ENCODE measurements at regions not wholly inside any gene's neighbourhood (a gene's known extent, or its start where the extent isn't known, plus 50 kb on each side); places are given as distances from the start of the nearest gene placed in this dataset.

DNA sequence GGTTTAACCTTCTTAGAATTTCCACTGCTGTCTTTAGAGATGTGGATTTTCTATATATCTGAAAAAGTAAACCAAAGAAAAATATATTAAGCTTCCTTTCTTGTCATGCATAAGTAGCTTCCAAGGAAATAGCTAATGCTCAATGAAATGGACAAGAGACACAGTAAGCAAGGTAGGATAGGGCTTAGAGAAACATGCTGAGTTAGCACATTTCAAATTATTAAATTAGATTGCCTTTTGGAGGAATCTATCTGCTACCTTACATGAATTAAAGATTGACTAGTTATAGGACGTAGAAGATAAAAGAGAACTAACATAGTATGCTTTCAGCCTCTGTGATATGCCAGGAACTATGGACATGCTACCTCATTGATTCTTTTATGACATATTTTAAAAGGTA is 824.6 kb downstream of the TUSC7 start:
- H3K27me3 ChIP-seq: peaks cover 4% of the 10 kb centered on the region; the same call in 1 of the 2 replicates
- no peaks in the 10 kb centered on the region for H3K9me3 ChIP-seq (replicated peaks)
- H3K36me3 ChIP-seq: no peaks in the 10 kb centered on the region
- H3K4me1 ChIP-seq: no peaks in the 10 kb centered on the region; the same call in 1 of the 2 replicates
- H3K27ac ChIP-seq: no peak overlapping the region
- DNase-seq: no peak
- H3K4me3 ChIP-seq: no peak overlapping the region

DNA sequence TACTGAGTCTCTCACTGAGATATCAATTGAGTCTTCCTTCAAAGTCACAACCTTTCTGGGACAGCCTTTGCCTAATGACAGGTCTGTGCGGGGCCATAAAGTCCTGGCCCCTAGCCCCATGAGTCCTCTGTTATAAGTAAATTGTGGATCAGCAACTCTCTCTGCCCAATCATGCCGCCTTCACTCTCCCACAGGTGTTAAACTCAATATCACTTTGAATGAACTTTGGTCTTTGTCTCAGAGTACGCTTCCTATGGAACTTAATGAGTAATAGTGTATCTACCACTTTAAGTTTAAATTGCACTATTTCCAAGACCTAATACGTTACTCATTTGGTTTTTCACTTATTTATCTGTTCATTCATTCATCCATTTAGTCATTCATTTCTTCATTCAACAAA is 826.4 kb downstream of the TUSC7 start:
- H3K27me3 ChIP-seq: peaks cover 4% of the 10 kb centered on the region; the same call in 1 of the 2 replicates
- no peak overlapping the region for H3K27ac ChIP-seq
- H3K4me1 ChIP-seq: no peaks in the 10 kb centered on the region; the same call in 1 of the 2 replicates
- no peak for DNase-seq
- H3K4me3 ChIP-seq: no peak overlapping the region
- H3K9me3 ChIP-seq (replicated peaks): no peaks in the 10 kb centered on the region
- H3K36me3 ChIP-seq: no peaks in the 10 kb centered on the region

DNA sequence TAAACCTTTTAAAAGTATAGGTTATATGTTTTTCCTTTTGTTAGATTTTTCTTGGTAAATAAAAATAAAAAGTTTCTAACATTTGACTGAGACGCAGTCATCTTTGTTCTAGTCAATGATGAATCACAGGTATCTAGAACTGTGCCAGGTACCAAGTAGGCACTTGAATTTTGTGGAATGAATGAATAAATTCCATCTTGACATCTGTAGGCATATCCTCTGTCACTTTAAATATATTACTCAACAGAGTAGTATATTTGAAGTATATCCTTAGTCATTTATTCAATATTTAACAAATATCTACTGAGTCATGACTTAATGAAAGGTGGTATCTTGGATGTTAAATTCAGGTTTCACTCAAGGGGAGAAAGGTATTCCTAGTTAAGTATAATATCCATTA is 828.4 kb downstream of the TUSC7 start:
- Histone ChIP-seq H3K4me1 (no peaks in the 10 kb centered on the region; the same call in 1 of the 2 replicates), H3K36me3 (no peaks in the 10 kb centered on the region), H3K27me3 (no peaks in the 10 kb centered on the region), H3K4me3 (no peak overlapping the region), H3K27ac (no peak overlapping the region), H3K9me3 (replicated peaks) (no peaks in the 10 kb centered on the region)
- no peak for DNase-seq

DNA sequence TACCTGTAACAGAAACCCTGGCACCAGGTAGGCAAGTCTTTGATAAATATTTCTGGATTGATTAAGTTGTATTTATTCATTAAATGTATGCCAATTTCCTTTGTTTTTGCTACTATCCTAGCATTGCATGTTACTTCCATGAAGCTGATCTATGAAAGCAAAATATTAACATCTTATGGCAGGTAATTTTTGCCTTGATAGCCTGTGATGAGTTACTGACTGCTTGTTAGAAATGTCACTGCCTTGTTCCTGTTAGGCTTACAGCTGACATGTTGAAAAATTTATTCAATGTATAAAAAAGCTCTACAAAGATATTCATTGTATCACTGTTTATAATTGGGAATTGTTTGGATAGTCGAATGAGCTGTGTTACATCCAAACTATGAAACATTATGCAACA is 830.1 kb downstream of the TUSC7 start:
- Histone ChIP-seq H3K36me3 (no peaks in the 10 kb centered on the region), H3K4me3 (no peak overlapping the region), H3K27ac (no peak overlapping the region), H3K27me3 (no peaks in the 10 kb centered on the region), H3K9me3 (replicated peaks) (no peaks in the 10 kb centered on the region), H3K4me1 (no peaks in the 10 kb centered on the region; the same call in 1 of the 2 replicates)
- DNase-seq: no peak

DNA sequence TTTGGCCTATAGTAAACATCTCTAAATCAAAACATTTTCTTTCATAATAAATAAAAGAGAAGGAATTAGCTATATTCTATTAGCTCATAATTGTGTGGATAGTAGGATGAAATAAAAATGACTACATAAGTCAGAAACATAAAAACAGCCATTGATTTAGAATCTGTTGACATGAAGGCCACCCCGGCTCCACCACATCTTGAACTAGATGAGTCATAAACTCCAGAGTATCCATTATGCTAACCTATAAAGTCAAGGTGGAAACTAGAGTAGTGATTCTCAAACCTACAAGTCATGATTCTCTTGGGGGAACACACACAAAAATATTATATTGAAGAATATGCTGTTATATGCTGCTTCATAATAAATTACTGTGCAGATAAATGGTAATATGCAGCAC is 831.0 kb downstream of the TUSC7 start:
- no peak overlapping the region for H3K27ac ChIP-seq
- no peaks in the 10 kb centered on the region for H3K27me3 ChIP-seq
- no peaks in the 10 kb centered on the region; the same call in 1 of the 2 replicates for H3K4me1 ChIP-seq
- no peaks in the 10 kb centered on the region for H3K9me3 ChIP-seq (replicated peaks)
- H3K36me3 ChIP-seq: no peaks in the 10 kb centered on the region
- DNase-seq: no peak
- no peak overlapping the region for H3K4me3 ChIP-seq

DNA sequence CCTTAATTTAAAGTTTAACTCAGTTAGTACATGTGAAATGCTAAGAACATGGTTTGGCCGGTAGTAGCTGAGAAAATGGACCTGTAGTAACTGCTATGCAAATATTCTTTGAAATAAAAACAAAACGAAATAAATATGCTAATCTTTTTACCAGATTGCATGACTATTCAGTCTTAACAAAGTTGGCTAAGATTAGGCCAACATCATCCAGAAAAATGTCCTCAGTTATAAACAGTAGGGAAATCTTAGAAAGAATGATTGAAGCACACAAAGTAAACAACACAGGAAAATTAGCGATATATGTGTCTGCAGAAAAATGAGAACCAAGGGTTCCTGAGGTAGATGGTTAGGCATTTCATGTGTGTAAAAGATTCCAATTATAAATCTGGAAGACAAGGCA is 832.1 kb downstream of the TUSC7 start:
- no peaks in the 10 kb centered on the region; the same call in 1 of the 2 replicates for H3K4me1 ChIP-seq
- no peaks in the 10 kb centered on the region for H3K36me3 ChIP-seq
- H3K4me3 ChIP-seq: no peak overlapping the region
- no peaks in the 10 kb centered on the region for H3K9me3 ChIP-seq (replicated peaks)
- H3K27ac ChIP-seq: no peak overlapping the region
- DNase-seq: no peak
- H3K27me3 ChIP-seq: no peaks in the 10 kb centered on the region

DNA sequence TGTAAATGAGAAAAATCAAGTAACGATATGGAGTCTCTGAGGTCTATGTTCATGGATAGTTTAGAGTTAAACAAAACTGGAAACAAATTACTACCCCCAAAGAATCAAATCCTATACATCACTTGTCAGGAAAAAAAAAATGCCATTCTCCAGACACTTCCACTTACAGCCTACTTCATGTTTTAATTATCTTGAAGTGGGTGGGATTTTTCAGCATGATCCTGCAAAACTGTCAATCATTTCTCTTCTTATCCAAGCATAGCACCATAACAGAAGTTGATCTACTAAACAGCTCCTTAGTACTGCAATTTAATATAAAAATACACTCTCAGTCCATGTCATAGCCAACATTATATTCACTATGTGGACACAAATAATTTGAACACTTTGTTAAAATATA is 833.9 kb downstream of the TUSC7 start:
- Histone ChIP-seq H3K9me3 (replicated peaks) (no peaks in the 10 kb centered on the region), H3K27me3 (no peaks in the 10 kb centered on the region), H3K4me1 (no peaks in the 10 kb centered on the region; the same call in none of the 2 replicates), H3K4me3 (no peak overlapping the region), H3K27ac (no peak overlapping the region), H3K36me3 (no peaks in the 10 kb centered on the region)
- DNase-seq: no peak

DNA sequence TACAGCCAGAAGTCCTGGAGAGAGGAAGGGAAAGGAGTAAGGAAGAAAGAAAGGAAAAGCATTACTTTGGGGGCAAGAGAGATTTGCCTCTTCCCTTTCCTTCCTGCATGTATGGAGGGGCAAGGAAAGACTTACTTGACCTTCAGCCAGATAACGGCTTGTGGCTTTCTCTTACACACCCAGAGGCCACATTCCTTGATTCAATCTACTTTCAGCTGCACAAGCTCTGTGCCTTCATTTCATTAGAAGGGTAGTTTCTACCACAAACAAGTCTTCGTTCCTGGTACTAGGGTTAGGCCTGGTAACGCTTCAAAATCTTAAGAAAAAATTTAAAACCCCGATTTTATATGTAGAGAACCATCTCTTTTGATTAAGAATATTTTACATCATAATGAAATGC is 835.9 kb downstream of the TUSC7 start:
- no peak overlapping the region for H3K4me3 ChIP-seq
- no peak for DNase-seq
- no peak overlapping the region for H3K27ac ChIP-seq
- H3K9me3 ChIP-seq (replicated peaks): no peaks in the 10 kb centered on the region
- H3K36me3 ChIP-seq: no peaks in the 10 kb centered on the region
- H3K4me1 ChIP-seq: no peaks in the 10 kb centered on the region; the same call in 1 of the 2 replicates
- no peaks in the 10 kb centered on the region for H3K27me3 ChIP-seq

DNA sequence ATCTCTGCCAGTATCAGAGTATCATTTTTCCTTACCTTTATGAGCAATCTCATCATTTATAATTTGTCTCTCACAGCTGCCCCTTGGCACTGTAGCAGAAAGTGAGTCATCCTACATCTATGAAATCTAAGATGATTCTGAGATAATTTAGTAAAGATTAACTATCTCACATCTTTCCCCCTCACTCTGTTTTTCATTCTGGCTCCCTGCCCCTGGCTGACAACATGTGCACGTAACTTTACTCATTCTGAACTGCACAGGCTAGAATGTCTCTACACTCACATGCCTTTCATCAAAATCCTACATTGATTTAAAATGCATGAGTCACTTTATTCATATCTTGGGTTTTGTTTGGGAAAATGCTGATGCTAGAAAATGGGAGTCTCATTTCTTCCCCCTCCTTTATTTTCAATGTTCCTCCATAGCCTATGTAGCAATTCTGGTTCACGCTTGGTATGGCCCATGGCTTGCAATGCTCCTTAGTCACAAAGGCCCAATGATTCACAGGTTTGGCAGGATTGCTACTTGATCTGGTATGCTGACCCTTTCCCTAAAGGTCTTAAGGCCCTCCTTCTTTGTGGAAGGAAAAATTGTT is 838.5 kb downstream of the TUSC7 start:
- no peak for DNase-seq
- H3K27ac ChIP-seq: no peak overlapping the region

DNA sequence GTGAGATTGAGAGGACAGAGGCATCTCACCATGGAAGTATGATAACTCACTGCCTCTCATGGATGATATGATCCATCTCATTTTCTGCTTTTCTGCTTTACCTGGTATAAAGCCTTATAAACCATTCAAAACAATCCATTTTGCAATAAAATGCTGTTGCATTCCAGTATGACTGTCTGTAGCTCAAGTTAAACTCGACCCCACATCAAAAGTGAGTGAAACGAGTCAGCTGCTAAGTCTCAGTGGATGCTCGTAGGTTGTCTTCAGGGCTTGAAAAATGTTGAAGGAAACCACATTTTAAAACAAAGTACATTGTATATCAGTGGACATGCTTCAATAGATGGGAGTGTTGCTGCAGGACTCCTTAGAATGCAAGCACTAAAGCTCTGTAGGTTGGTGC is 839.0 kb downstream of the TUSC7 start:
- Histone ChIP-seq H3K4me1 (no peaks in the 10 kb centered on the region; the same call in 1 of the 2 replicates), H3K36me3 (no peaks in the 10 kb centered on the region), H3K9me3 (replicated peaks) (no peaks in the 10 kb centered on the region), H3K27ac (no peak overlapping the region), H3K27me3 (no peaks in the 10 kb centered on the region), H3K4me3 (no peak overlapping the region)
- no peak for DNase-seq

More for the DNA sequence above, 838.5 kb downstream of the TUSC7 start:
- no peak overlapping the region for H3K4me3 ChIP-seq
- H3K9me3 ChIP-seq (replicated peaks): no peaks in the 10 kb centered on the region
- no peaks in the 10 kb centered on the region for H3K27me3 ChIP-seq
- H3K36me3 ChIP-seq: no peaks in the 10 kb centered on the region
- no peaks in the 10 kb centered on the region; the same call in 1 of the 2 replicates for H3K4me1 ChIP-seq

DNA sequence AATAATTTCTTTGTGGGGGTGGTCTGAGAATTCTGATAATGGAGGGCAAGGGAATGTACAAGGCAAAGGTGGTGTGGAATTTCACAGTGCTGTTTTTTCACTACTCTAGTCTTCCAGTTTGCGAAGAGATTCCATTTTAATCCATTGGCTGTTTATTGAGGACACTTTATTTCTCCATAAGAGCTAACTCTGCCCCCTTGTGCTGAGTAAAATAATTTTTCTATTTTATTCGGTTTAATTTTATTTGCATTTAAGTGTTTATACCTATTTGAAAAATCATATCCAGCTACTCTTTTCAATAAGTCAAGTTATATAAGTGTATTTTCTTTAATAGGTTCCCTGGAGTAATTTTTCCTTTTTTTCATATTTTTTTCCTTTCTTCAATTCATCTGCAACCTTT is 840.1 kb downstream of the TUSC7 start:
- Histone ChIP-seq H3K36me3 (no peaks in the 10 kb centered on the region), H3K4me3 (no peak overlapping the region), H3K9me3 (replicated peaks) (no peaks in the 10 kb centered on the region), H3K27me3 (no peaks in the 10 kb centered on the region), H3K4me1 (no peaks in the 10 kb centered on the region; the same call in 1 of the 2 replicates), H3K27ac (no peak overlapping the region)
- no peak for DNase-seq

DNA sequence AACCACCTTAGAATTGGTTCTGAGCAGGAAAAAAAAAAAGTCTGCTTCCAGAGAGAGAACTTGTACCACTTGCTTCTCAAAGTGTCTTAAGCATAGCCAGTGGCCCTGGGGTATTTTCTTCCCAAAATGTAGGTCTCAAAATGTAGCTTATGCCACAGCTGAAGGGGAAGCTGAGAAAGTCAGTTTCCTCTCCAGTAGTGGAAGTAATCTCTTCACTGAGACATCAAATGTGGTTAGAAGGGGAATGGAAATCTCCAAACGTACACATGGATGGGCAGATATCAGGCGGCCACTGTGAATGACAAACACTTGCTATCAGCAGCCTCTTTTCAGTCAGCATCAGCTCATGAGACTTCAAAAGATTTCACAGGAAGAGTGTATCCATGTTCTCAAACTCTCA is 841.2 kb downstream of the TUSC7 start:
- H3K9me3 ChIP-seq (replicated peaks): no peaks in the 10 kb centered on the region
- no peaks in the 10 kb centered on the region for H3K36me3 ChIP-seq

DNA sequence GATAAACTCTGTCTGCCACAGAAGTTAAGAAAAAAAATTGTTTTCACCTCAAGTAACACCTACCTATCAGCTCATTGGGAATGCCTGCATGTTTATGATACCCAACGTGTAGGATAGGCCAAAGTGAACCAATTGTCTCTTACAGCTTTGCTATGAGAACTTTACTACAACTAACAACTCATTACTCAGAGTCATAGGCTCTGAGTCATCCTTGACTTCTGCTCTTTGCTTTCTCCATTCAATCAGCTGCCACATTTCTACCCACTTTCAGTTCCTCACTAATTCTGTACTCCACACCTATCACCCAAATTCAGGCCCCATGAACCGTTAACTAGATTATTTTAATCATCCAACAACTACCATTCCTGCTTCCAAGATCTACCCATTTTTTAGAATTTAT is 843.9 kb downstream of the TUSC7 start:
- no peak overlapping the region for H3K4me3 ChIP-seq
- H3K4me1 ChIP-seq: no peaks in the 10 kb centered on the region
- no peaks in the 10 kb centered on the region for H3K36me3 ChIP-seq
- no peaks in the 10 kb centered on the region for H3K27me3 ChIP-seq
- no peak overlapping the region for H3K27ac ChIP-seq
- H3K9me3 ChIP-seq (replicated peaks): no peaks in the 10 kb centered on the region
- DNase-seq: no peak

More for the DNA sequence above, 841.2 kb downstream of the TUSC7 start:
- Histone ChIP-seq H3K4me1 (no peaks in the 10 kb centered on the region; the same call in 1 of the 2 replicates), H3K27me3 (no peaks in the 10 kb centered on the region), H3K27ac (no peak overlapping the region), H3K4me3 (no peak overlapping the region)
- no peak for DNase-seq

DNA sequence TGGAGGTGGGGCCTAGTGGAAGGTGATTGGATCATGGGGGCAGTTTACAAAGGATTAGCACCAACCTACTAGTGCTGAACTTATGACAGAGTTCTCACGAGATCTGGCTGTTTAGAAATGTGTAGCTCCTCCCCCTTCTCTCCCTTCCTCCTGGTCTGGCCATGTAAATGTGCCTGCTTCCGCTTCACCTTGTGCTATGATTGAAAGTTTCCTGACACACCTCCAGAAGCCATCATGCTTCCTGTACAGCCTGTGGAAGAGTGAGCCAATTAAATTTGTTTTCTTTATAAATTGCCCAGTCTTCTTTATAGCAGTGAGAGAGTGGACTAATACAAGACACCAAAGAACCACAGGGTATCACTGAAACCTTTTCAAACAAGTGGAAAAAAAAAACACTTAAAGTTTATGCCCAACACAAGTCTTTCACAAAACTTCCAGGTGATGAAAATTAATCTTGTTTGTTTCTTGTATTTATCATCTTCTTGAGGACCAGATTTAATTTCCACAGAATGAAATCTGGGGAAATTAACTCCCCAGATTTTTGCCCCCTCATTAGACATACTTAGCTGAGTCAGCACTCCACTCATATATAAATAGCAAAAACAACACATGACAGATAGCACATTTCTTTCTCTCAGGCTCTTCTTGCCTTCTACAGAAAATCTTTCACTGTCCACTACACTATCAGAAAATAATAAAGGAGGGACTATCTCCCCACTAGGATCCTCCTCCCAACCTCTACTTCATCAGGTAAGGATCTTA is 847.2 kb downstream of the TUSC7 start:
- no peak overlapping the region for H3K4me3 ChIP-seq
- H3K4me1 ChIP-seq: no peaks in the 10 kb centered on the region
- H3K9me3 ChIP-seq (replicated peaks): no peaks in the 10 kb centered on the region
- H3K27me3 ChIP-seq: no peaks in the 10 kb centered on the region
- no peak overlapping the region for H3K27ac ChIP-seq
- H3K36me3 ChIP-seq: no peaks in the 10 kb centered on the region
- DNase-seq: no peak

DNA sequence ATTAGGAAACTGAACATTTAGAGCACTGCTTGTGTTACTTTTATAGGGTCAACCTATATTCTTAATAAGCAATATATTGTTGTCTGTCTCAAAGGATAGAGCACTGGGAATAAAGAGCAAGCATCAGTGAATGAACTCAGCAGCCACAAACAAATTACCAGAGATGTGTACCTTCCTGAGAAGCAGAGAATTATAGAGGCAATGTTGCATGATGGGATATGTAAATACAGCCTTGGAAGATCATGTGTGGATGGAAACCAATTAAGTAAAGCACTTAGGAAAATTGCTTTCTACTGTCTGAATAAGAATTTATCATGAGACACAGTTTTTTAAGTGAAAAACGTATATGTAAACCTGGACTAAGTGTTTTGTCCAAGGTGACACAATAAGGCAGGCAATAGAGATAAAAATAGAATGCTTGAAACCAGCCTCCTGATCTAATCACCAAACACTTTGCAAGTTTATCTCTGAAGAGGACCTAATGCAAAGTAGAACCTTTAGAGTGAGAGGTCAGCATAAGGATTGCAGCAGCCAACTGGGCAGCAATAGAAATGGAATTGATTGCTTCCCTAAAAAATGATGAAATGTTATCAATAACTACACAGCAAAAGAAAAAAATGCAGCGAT is 848.0 kb downstream of the TUSC7 start:
- Histone ChIP-seq H3K9me3 (replicated peaks) (no peaks in the 10 kb centered on the region), H3K4me3 (no peak overlapping the region), H3K36me3 (no peaks in the 10 kb centered on the region), H3K27me3 (no peaks in the 10 kb centered on the region), H3K27ac (no peak overlapping the region), H3K4me1 (no peaks in the 10 kb centered on the region)
- no peak for DNase-seq
